Testis (tissue), 2 donors: ENCODE measurements at regions not wholly inside any gene's neighbourhood (a gene's known extent, or its start where the extent isn't known, plus 50 kb on each side); places are given as distances from the start of the nearest gene placed in this dataset.

Experiments
- DNase-seq: peaks from one replicate; pipeline ENCODE4 v3.0.0-alpha.2; 2019
- H3K27ac ChIP-seq, 2 donors: fragments of 200-600 bp; sonication (generic); one replicate each; pipeline ENCODE4 v1.5.1; 2019
- H3K27me3 ChIP-seq: fragments of 200-600 bp; sonication (generic); one replicate; pipeline ENCODE4 v1.5.1; 2019
- H3K36me3 ChIP-seq: fragments of 200-600 bp; sonication (generic); one replicate; pipeline ENCODE4 v1.5.1; 2017; ENCODE audit warnings: low read depth; ENCODE audit errors: missing control alignments
- H3K4me1 ChIP-seq: fragments of 200-600 bp; sonication (generic); one replicate; pipeline ENCODE4 v1.5.1; 2019
- H3K4me3 ChIP-seq, 2 donors: fragments of 200-600 bp; sonication (generic); one replicate each; pipeline ENCODE4 v1.5.1; 2017 to 2019
- H3K9me3 ChIP-seq: fragments of 200-600 bp; sonication (generic); one replicate; pipeline ENCODE4 v1.5.1; 2017
- POLR2A ChIP-seq: fragments of 450-650 bp; IDR thresholded peaks from one replicate; pipeline ENCODE4 v1.6.1; 2017; ENCODE audit warnings: antibody characterized with exemption, mild to moderate bottlenecking, moderate library complexity
- WGBS, 2 donors: methylation state at CpG; one replicate each; pipeline ENCODE4 v1.1.5; 2018; 5-methylcytosine and 5-hydroxymethylcytosine counted together
- intact Hi-C: fragments of 100-400 bp; cut with DNase I; formaldehyde crosslinking; loops from one replicate; pipeline ENCODE4 v1.15.1; 2023; ENCODE audit warnings: low total_unique reads
- TF ChIP-seq, protein P1 (sequence below), 3 experiments: fragments of 450-650 bp in 2 of 3; fragments of 200-600 bp in 1 of 3; sonication (generic) in 1 of 3; IDR thresholded peaks; one replicate each; pipeline ENCODE4 v1.5.1; 2016 to 2019; ENCODE audit warnings: antibody characterized with exemption in 3 of 3, mild to moderate bottlenecking in 2 of 3, moderate library complexity in 1 of 3

DNA sequence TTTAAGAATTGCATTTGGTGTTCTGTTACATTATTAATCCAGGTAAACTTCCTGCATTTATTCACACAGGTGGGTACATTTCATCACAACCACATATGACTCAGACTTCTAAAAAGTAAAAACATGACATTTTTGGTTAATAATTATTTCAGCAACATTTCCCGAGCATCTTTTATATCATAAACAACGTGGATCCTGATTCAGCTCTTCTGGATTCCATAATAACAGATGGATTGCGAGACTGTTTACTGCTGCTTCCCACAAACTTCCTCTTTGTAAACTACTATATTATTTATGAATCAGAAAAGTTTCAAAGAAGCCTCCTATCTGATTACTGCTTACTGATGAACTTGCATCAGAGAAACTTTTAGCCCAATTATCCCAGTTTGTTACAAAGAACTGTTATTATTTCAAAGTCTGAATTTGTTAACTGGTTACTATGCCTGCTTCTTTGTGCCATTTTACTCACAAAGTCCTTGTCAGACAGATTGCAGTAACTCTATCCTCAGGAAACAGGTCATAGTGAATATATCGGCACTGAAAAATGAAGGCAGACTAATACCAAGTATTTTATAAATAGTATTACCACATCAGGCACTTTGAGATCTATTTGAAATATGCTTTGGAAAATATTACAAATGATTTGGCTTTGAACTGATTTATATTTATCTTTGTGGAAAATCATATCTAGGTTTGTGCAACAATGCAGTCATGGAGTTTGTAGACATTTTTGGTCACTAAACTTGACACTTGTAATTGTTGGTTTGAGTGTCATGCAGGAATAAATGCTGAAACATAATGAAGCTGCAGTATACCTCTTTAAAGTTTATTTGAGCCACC lies 511.6 kb downstream of the PLCL1 start:
- H3K4me1 ChIP-seq, result no peaks in the 10 kb centered on the region
- DNase-seq, result no peak
- intact Hi-C loops, result no loop called here
- H3K27ac ChIP-seq, result no peak overlapping the region
- no peaks in the 10 kb centered on the region for H3K9me3 ChIP-seq
- H3K4me3 ChIP-seq, result no peak overlapping the region
- 78 to 82% methylated on average over 4 of the region's 4 CpGs for WGBS, 2 donors
- TF ChIP-seq, protein P1, sequence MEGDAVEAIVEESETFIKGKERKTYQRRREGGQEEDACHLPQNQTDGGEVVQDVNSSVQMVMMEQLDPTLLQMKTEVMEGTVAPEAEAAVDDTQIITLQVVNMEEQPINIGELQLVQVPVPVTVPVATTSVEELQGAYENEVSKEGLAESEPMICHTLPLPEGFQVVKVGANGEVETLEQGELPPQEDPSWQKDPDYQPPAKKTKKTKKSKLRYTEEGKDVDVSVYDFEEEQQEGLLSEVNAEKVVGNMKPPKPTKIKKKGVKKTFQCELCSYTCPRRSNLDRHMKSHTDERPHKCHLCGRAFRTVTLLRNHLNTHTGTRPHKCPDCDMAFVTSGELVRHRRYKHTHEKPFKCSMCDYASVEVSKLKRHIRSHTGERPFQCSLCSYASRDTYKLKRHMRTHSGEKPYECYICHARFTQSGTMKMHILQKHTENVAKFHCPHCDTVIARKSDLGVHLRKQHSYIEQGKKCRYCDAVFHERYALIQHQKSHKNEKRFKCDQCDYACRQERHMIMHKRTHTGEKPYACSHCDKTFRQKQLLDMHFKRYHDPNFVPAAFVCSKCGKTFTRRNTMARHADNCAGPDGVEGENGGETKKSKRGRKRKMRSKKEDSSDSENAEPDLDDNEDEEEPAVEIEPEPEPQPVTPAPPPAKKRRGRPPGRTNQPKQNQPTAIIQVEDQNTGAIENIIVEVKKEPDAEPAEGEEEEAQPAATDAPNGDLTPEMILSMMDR (IDR thresholded peaks at IDR 0.05), result no peak
- TF ChIP-seq POLR2A, result no peak
- no peaks in the 10 kb centered on the region for H3K36me3 ChIP-seq
- H3K27me3 ChIP-seq, result no peaks in the 10 kb centered on the region

DNA sequence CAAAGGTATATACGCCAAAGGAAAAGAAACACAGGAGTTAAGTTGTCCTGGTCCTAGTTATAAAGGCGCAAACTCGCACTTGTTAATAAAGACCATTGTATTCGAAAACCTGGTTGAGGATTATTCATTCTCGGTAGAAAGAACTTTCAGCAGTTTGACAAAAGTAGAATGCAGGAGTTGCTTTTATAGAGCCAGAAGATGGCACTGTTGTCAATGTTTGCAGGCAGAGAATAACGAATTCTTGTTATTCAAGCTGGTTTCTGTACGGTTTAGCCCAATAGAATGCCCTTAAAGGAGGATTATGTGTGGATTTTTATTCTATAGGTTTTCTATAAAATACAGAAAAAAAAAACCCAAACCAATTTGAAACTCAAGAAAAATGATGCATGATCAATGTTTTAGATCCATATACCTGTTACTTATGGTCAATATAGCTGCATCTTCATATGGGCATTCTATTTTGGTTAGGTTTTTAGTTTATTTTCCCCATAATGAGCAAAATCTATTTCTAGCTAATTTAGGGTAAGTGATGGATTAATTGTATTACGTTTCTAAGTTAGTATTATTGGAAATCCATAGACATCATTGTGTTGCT lies 510.3 kb downstream of the PLCL1 start:
- intact Hi-C loops, result no loop called here
- WGBS, 2 donors, result 21 to 34% methylated on average over 8 of the region's 8 CpGs
- TF ChIP-seq POLR2A, result no peak
- TF ChIP-seq, protein P1 (IDR thresholded peaks at IDR 0.05), result peak; percentile 13 to 48 (median 36)
- H3K36me3 ChIP-seq, result no peaks in the 10 kb centered on the region
- no peak overlapping the region for H3K4me3 ChIP-seq
- no peak overlapping the region for H3K27ac ChIP-seq
- no peaks in the 10 kb centered on the region for H3K9me3 ChIP-seq
- no peaks in the 10 kb centered on the region for H3K4me1 ChIP-seq
- H3K27me3 ChIP-seq, result no peaks in the 10 kb centered on the region
- DNase-seq, result no peak

DNA sequence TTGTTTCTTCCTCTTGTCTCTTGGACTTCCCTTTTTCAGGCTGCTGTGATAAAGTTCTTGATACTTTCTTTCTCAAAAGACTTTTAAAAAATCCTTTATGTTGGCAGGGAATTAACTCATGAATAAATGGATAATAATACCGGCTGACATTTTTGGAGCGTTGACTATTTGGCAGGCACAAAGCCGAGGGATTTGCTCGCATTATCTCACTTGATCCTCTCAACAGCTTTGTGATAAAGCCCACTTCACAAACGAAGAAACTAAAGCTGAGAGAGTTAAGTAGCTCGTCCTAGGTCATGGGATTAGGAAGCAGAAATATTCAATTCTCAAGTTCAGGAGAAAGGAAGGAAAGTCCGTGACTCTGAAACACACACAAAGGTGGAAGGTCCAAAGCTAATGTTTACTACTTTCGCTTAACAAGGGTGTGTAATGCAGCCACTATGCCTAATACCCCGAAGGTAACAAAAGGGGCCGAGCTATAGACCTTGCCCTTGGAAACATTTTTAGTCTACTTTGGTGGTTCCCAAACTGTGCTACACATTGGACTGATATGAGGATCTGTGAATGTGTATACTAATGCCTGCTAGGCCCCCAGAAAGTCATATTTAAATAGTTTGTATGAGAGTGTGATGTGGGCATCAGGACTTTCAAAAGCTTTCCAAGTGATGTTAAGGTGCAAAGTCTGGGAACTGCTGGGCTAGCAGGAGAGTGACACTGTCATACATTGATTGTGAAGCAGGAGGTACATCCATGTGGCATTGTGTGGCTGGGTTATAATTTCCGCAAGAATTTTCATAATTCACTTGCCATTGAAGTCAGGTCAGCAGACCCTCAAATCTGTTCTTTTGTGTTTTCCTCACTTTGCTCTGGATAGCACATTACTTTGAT lies 508.4 kb downstream of the PLCL1 start:
- no peak for DNase-seq
- 78% methylated on average over 11 of the region's 11 CpGs for WGBS, 2 donors
- Histone ChIP-seq H3K36me3 (no peaks in the 10 kb centered on the region), H3K27ac (no peak overlapping the region), H3K4me3 (no peak overlapping the region), H3K4me1 (no peaks in the 10 kb centered on the region), H3K9me3 (no peaks in the 10 kb centered on the region), H3K27me3 (no peaks in the 10 kb centered on the region)
- intact Hi-C loops, result no loop called here
- no peak for TF ChIP-seq POLR2A

DNA sequence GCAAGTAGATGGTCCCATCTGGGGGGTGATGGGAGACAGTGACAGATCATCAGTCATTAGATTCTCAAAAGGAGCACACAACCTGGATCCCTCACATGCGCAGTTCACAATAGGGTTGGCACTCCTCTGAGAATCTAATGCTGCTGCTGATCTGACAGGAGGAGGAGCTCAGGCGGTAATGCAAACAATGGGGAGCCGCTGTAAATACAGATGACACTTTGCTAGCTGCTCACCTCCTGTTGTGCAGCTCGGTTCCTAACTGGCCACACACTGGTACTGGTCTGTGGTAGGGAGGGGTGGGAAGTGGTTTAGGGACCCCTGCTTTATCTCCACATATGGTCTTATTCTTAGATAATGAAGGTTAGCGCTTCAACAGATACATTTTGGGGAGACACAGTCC lies 506.6 kb downstream of the PLCL1 start:
- Histone ChIP-seq H3K27me3 (no peaks in the 10 kb centered on the region), H3K27ac (no peak overlapping the region), H3K36me3 (no peaks in the 10 kb centered on the region), H3K4me3 (no peak overlapping the region), H3K9me3 (no peaks in the 10 kb centered on the region), H3K4me1 (no peaks in the 10 kb centered on the region)
- DNase-seq, result no peak
- no peak for TF ChIP-seq POLR2A
- TF ChIP-seq, protein P1 (IDR thresholded peaks at IDR 0.05), result no peak
- WGBS, 2 donors, result 87 to 92% methylated on average over 5 of the region's 5 CpGs
- intact Hi-C loops, result no loop called here
